BE2C (cell line): ENCODE measurements at regions not wholly inside any gene's neighbourhood (a gene's known extent, or its start where the extent isn't known, plus 50 kb on each side); places are given as distances from the start of the nearest gene placed in this dataset.

Experiments
- DNase-seq: peaks from one replicate; pipeline ENCODE4 v3.0.0-alpha.2; 2020
- H3K27me3 ChIP-seq: fragments of 250-450 bp; sonication (Bioruptor Pico); 2 replicates; pipeline ENCODE4 v1.5.1; 2020; ENCODE audit warnings: mild to moderate bottlenecking
- H3K36me3 ChIP-seq: fragments of 250-450 bp; sonication (Bioruptor Pico); 2 replicates; pipeline ENCODE4 v1.5.1; 2020; ENCODE audit warnings: mild to moderate bottlenecking
- H3K4me1 ChIP-seq: fragments of 250-450 bp; sonication (Bioruptor Pico); 2 replicates; pipeline ENCODE4 v1.5.1; 2020
- H3K4me3 ChIP-seq: 2 replicates; pipeline ENCODE4 v1.5.1; 2011; ENCODE audit warnings: low read depth, low read length
- H3K9me3 ChIP-seq: fragments of 250-450 bp; sonication (Bioruptor Pico); 2 replicates; pipeline ENCODE4 v1.5.1; 2020
- CTCF ChIP-seq: IDR thresholded peaks from 2 replicates; pipeline ENCODE4 v1.5.1; 2012; ENCODE audit warnings: mild to moderate bottlenecking, low read depth, low read length

DNA sequence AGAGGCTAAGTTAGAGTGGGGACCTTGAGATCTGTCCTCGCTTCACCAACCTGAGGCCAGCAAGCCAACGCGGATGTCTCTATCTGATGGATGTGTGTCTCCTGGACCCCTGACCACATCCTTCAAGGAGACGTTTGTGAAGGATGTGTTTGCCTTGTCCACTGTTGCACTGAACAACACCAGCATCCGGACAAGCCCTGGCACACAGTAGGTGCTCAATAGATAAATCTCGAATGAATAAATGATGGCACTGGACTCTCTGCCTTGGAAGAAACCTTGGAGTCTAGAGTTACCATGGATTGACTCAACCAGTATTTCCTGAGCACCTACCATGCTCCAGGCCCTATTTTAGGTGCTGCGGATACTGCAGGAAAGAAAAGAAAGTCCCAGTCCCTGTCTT lies 97.7 kb upstream of the PTPN1 start:
- Histone ChIP-seq H3K27me3 (no peaks in the 10 kb centered on the region), H3K9me3 (peaks cover 3% of the 10 kb centered on the region; the same call in 1 of the 2 replicates), H3K36me3 (no peaks in the 10 kb centered on the region), H3K4me1 (no peaks in the 10 kb centered on the region), H3K4me3 (no peak overlapping the region)
- no peak for DNase-seq
- TF ChIP-seq CTCF, result no peak

DNA sequence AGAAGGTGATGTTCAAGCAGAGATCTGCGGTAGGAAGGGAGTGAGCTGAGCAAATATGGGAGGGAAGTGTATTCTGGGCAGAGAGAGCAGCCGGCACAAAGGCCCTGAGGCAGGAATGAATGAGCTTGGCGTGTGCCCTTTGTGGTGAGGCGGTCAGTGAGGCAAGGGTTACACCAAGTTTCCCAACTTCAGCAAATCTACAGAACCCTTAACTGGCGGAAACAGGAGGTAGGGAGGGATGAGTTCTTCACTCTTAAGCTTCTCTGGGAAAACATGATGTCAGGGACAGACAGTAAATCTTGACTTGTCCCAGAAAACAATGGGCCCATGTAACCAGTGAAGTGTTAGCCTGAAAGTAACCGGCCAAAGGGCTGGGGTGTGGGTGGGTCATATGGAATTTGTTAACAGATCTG lies 97.1 kb upstream of the PTPN1 start:
- H3K36me3 ChIP-seq, result no peaks in the 10 kb centered on the region
- no peak for DNase-seq

DNA sequence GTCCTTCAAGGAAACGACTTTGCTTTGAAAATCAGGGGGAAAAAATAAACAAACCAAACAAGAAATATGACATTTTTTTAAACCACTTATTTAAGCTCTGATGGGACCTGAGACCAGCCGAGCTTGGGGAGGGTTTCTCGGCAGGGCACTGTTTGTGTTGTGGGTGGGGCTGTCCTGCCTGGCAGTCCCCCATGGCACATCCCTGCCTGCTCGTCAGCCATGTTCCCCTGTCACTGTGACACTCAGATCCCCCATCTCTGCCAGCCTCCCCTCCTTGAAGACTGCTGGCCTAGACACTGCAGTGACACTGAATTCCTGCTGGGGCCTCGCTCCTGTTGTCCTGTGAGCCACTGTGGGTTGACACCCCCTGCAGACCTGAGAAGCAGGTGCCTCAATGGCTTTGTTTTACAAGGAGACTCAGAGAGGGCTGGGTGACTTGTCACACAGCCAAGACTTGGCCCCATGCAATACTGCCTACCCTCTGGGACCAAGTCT lies 95.1 kb upstream of the PTPN1 start:
- DNase-seq, result no peak
- TF ChIP-seq CTCF, result no peak
- Histone ChIP-seq H3K9me3 (peaks cover 3% of the 10 kb centered on the region; the same call in 1 of the 2 replicates), H3K4me3 (no peak overlapping the region), H3K36me3 (no peaks in the 10 kb centered on the region), H3K27me3 (no peaks in the 10 kb centered on the region), H3K4me1 (no peaks in the 10 kb centered on the region)

More for the DNA sequence above, 97.1 kb upstream of the PTPN1 start:
- no peaks in the 10 kb centered on the region for H3K27me3 ChIP-seq
- H3K9me3 ChIP-seq, result peaks cover 3% of the 10 kb centered on the region; the same call in 1 of the 2 replicates
- TF ChIP-seq CTCF, result no peak
- H3K4me1 ChIP-seq, result no peaks in the 10 kb centered on the region
- no peak overlapping the region for H3K4me3 ChIP-seq

GRCh38 chr20:50415516-50416268 lies 94.5 kb upstream of the PTPN1 start:
- no peaks in the 10 kb centered on the region for H3K36me3 ChIP-seq
- peak; percentile 65 for DNase-seq
- no peaks in the 10 kb centered on the region for H3K4me1 ChIP-seq
- H3K4me3 ChIP-seq, result no peak overlapping the region
- no peaks in the 10 kb centered on the region; the same call in 1 of the 2 replicates for H3K9me3 ChIP-seq
- H3K27me3 ChIP-seq, result no peaks in the 10 kb centered on the region
- no peak for TF ChIP-seq CTCF

- Histone ChIP-seq H3K9me3 (no peaks in the 10 kb centered on the region), H3K27me3 (no peaks in the 10 kb centered on the region), H3K4me1 (no peaks in the 10 kb centered on the region), H3K4me3 (no peak overlapping the region), H3K36me3 (no peaks in the 10 kb centered on the region)
- TF ChIP-seq CTCF, result no peak
- no peak for DNase-seq
Observed at GRCh38 chr20:50416269-50417022, 93.7 kb upstream of the PTPN1 start.

DNA sequence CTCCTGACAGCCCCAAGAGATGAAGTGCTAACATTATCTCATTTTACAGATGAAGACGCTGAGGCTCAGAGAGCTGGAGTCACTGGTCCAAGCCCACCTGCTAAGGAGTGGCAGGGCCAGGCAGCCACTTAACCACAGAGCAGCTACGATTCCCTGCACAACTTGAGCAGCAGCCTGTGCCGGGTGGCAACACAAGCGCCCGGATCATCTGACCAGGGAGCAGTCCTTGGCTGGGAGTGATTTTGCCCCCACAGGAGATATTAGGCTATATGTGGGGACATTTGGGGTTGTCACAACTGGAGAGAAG lies 93.2 kb upstream of the PTPN1 start:
- no peak for TF ChIP-seq CTCF
- Histone ChIP-seq H3K4me3 (no peak overlapping the region), H3K27me3 (no peaks in the 10 kb centered on the region), H3K36me3 (no peaks in the 10 kb centered on the region), H3K4me1 (no peaks in the 10 kb centered on the region), H3K9me3 (no peaks in the 10 kb centered on the region)
- no peak for DNase-seq
